HG02571 (cell line): ENCODE measurements at regions not wholly inside any gene's neighbourhood (a gene's known extent, or its start where the extent isn't known, plus 50 kb on each side); places are given as distances from the start of the nearest gene placed in this dataset.
"Not testable (repeated sequence)": the region's sequence is repeated elsewhere in the genome, so short reads cannot be mapped to it uniquely, and the experiment has no call there.

Source experiments
- ATAC-seq: cut with Tn5 transposase; IDR thresholded peaks from one replicate; pipeline ENCODE4 v1.9.1; 2021; ENCODE audit warnings: mild to moderate bottlenecking, moderate library complexity; ENCODE audit not compliant: unreplicated experiment

GRCh38 chr18:44564922-44565321 is 115.8 kb upstream of the SETBP1 start:
- ATAC-seq = no peak

DNA sequence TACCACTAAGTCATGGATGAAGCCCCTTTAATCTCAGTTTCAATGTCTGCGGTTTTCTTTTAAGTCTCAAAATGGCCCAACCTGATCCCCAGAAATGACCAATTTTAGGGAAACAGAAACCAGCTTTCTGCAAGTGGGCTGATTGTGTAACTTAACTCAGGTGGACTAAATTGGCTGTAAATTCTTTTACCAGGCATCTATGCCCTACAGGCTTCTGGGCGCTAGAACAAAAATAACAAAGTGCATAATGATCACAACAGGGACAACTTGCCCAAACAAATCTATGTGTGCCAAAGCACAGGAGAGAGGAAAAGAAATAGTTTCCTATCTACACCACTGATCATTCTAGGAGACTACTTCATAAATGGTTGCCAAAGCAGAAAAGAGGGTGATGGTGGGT is 112.3 kb upstream of the SETBP1 start:
- ATAC-seq = no peak

DNA sequence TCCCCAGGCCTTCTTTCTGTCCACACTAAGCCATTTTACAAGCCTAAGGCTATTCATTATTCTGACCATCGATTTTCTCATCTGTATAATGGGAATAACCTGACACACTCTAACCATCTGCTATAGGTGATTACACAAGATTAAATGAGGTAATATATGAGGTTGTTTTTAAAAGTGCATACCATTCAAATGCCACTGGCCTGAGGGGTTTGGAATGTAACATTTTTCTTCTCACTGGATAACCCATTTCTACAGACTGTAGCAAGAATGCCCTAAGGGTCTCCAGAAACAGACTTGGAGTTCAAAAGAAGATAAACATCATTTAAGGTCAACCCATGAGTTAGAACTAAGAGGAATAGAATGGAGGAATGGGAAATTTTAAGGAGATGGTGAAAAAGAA is 111.7 kb upstream of the SETBP1 start:
- no peak for ATAC-seq

DNA sequence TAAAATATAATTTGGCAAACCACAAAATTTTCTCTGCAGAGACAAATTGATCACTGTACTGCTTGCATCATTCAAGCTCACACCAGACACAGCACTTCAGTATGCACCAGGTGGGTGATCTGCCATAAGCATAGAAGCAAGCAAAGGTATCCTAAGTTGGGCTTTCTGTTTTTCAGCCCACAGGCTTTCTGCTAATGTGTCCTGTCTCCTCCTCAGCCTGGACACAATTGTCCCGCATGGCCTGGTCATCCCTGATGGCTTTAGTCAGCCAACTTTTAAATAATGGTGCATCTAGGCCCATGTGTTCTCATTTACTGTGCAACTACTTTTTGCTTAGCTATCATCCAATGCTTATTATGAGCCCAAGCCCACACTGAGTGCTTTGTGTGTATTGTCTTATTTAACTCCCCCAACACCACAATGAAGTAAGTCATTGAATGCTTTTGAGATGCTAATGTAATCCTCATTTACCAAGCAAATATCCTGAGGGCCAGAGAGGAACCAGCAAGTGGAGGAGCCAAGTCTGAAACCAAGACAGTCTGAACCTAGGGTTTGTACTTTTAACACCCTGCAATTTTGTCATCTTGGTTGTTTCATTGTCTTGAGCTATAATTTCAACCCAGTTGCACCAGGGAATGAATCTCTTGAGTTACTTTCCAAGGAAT is 111.2 kb upstream of the SETBP1 start:
- ATAC-seq = no peak

GRCh38 chr18:44579028-44579702 is 101.5 kb upstream of the SETBP1 start:
- ATAC-seq = no peak

DNA sequence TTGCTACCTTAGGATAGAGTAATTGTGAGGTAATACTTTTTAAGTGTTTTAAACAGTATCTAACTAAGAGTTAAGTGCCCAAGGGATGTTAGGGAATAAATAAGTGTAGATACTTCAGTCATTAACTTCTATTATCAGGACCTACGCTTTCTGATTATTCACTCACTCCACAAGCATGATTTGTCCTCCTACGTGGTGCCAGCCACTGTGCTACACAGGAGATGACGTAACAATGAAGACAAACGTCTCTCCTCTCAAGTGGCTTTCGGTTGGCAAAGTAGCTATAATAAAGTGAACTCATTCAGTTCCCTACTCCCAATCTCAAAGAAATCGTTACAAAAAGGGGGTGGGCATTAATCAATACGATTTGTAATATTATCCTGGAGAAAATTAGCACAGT is 100.9 kb upstream of the SETBP1 start:
- no peak for ATAC-seq

GRCh38 chr18:44580159-44580558 is 100.5 kb upstream of the SETBP1 start:
- ATAC-seq = no peak

DNA sequence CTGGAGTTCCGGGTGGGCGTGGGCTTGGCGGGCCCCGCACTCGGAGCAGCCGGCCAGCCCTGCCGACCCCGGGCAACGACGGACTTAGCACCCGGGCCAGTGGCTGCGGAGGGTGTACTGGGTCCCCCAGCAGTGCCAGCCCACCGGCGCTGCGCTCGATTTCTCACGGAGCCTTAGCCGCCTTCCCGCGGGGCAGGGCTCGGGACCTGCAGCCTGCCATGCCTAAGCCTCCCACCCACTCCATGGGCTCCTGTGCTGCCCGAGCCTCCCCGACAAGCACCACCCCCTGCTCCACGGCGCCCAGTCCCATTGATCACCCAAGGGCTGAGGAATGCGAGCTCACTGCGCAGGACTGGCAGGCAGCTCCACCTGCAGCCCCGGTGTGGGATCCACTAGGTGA is 99.9 kb upstream of the SETBP1 start:
- not testable (repeated sequence) for ATAC-seq

- no peak for ATAC-seq
These were observed 98.2 kb upstream of the SETBP1 start for GRCh38 chr18:44582456-44582855.

DNA sequence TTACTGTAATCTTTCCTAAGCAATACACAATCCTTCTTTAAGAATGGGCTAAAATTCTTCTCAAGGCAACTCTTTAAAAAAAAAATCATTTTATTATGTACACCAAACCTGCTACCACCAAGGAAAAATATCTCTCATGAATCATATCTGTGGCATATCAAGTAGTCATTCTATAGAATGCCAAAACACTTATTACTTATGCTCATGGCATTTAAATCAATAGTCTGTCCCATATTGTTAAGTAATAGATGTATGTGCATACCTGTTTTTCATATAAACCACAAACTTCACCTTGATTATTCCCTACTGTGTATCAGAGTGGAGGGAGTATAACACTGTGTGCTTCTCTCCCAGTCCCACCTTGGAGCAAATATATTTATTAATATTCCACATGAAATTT is 95.8 kb upstream of the SETBP1 start:
- no peak for ATAC-seq

- no peak for ATAC-seq
These were observed 93.7 kb upstream of the SETBP1 start for GRCh38 chr18:44586782-44587524.

GRCh38 chr18:44588508-44588907 is 92.2 kb upstream of the SETBP1 start:
- ATAC-seq = no peak

- ATAC-seq = no peak
These were observed 90.9 kb upstream of the SETBP1 start for GRCh38 chr18:44589693-44590355.

- ATAC-seq = no peak
These were observed 89.6 kb upstream of the SETBP1 start for GRCh38 chr18:44590956-44591670.

DNA sequence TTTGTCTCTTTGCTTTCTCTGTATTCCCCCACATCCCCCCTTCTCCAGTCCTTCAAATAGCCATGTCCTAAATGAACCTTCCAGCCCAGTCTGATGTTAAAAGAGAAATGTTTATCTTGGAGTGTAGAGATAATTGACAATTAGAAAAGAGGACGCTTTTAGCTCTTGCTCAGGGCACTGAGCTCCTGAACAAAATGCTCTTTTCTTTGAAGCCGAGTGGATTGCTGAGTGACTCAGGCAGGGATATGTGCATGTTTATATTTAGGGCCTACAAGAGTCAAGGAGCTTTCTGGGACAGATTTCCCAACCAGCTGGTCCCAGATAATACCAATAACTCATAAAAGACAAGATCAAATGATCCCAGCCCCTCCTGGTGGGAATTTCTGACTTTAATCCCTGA is 88.0 kb upstream of the SETBP1 start:
- no peak for ATAC-seq

- no peak for ATAC-seq
These were observed 85.8 kb upstream of the SETBP1 start for GRCh38 chr18:44594799-44595467.

- ATAC-seq = no peak
These were observed 82.9 kb upstream of the SETBP1 start for GRCh38 chr18:44597797-44598196.

DNA sequence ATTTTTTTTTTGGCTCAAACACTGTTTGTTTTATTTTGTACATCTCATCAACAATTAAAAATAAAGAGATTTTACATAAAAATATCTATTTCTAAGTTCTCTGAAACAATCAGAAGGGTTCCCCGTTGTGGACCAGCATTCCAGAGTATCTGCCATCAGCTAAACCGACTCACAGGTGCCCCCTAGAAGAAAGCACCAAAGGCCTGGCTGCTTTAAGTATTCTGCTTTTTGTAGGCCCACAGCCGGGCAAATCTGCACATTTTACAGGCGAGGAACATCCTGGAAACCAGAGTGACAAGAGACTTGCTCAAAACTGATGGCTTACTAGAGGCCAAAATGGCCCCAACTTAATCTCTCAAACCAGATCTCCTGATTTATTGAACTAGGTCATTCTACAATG is 82.2 kb upstream of the SETBP1 start:
- ATAC-seq = no peak

- ATAC-seq = no peak
These were observed 81.3 kb upstream of the SETBP1 start for GRCh38 chr18:44599412-44599811.

GRCh38 chr18:44601447-44601846 is 79.2 kb upstream of the SETBP1 start:
- ATAC-seq = no peak
